ENCODE measurements at regions not wholly inside any gene's neighbourhood (a gene's known extent, or its start where the extent isn't known, plus 50 kb on each side); places are given as distances from the start of the nearest gene placed in this dataset.

GRCh38 chr4:84058201-84058600, 440.9 kb downstream of the NKX6-1 start:
- H3K4me3 ChIP-seq (replicated peaks in 1 of 3; ENCODE audit: insufficient read depth in 1 of 3, low read depth in 1 of 3, low read length in 3 of 3) = no peak overlapping the region
- H3K9me3 ChIP-seq (replicated peaks; ENCODE audit: control insufficient read depth, insufficient read depth, low read length) = no peaks in the 10 kb centered on the region
- no peaks in the 10 kb centered on the region for H3K79me2 ChIP-seq (ENCODE audit: control insufficient read depth, insufficient read depth, low read length)
- no TSS peak for BruUV-seq (replicated peaks)
- FAIRE-seq (no peak), DNase-seq (ENCODE audit: low read depth, low spot score) (no peak)
- H3K27ac ChIP-seq (ENCODE audit: insufficient read depth, low read depth, low read length) = no peak overlapping the region
- H3K4me2 ChIP-seq (ENCODE audit: insufficient read depth, low read length) = no peak overlapping the region
- dilution Hi-C loops (cut with MboI; ENCODE audit: extremely low pct_ligation_motif_present, low sequenced_read_pairs) (no loop called here), intact Hi-C loops (cut with micrococcal nuclease) (no loop called here)
- H3K9me1 ChIP-seq (replicated peaks; ENCODE audit: control insufficient read depth, extremely low read depth, insufficient read depth, low read length) = no peaks in the 10 kb centered on the region
- H3K27me3 ChIP-seq (ENCODE audit: control insufficient read depth in 2 of 2, insufficient read depth in 2 of 2, low read length in 2 of 2) = no peaks in the 10 kb centered on the region
- ChIA-PET CTCF (no interaction called here), POLR2A (no interaction called here)
- no peak overlapping the region for H3K9ac ChIP-seq (replicated peaks; ENCODE audit: extremely low read depth, insufficient read depth, low read length)
- no peak overlapping the region for H2AFZ ChIP-seq (ENCODE audit: low read depth, low read length)
- H3K4me1 ChIP-seq (ENCODE audit: control insufficient read depth, extremely low read depth, insufficient read depth, low read length) = no peaks in the 10 kb centered on the region
- H4K20me1 ChIP-seq (replicated peaks; ENCODE audit: control insufficient read depth, extremely low read depth, insufficient read depth, low read length) = no peaks in the 10 kb centered on the region
- no peak for TF ChIP-seq MYC (IDR thresholded peaks at IDR 0.05; ENCODE audit: low read depth, low read length)
- TF ChIP-seq, protein P1, sequence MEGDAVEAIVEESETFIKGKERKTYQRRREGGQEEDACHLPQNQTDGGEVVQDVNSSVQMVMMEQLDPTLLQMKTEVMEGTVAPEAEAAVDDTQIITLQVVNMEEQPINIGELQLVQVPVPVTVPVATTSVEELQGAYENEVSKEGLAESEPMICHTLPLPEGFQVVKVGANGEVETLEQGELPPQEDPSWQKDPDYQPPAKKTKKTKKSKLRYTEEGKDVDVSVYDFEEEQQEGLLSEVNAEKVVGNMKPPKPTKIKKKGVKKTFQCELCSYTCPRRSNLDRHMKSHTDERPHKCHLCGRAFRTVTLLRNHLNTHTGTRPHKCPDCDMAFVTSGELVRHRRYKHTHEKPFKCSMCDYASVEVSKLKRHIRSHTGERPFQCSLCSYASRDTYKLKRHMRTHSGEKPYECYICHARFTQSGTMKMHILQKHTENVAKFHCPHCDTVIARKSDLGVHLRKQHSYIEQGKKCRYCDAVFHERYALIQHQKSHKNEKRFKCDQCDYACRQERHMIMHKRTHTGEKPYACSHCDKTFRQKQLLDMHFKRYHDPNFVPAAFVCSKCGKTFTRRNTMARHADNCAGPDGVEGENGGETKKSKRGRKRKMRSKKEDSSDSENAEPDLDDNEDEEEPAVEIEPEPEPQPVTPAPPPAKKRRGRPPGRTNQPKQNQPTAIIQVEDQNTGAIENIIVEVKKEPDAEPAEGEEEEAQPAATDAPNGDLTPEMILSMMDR (IDR thresholded peaks at IDR 0.05; ENCODE audit: extremely low read depth in 1 of 2, insufficient read depth in 1 of 2, low read depth in 1 of 2, low read length in 2 of 2) = no peak
- TF ChIP-seq POLR2A (IDR thresholded peaks at IDR 0.05; ENCODE audit: low read depth, low read length) = no peak
- no peak for TF ChIP-seq GATA2 (IDR thresholded peaks at IDR 0.05; ENCODE audit: insufficient read depth, insufficient read length, low read depth, low read length)
- TF ChIP-seq JUN (IDR thresholded peaks at IDR 0.05; ENCODE audit: borderline replicate concordance, insufficient read depth, insufficient read length, low read depth) = no peak
- TF ChIP-seq, protein P2, sequence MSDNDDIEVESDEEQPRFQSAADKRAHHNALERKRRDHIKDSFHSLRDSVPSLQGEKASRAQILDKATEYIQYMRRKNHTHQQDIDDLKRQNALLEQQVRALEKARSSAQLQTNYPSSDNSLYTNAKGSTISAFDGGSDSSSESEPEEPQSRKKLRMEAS (IDR thresholded peaks at IDR 0.05; ENCODE audit: insufficient read depth, insufficient read length) = no peak
- no peak for TF ChIP-seq EZH2 (IDR thresholded peaks at IDR 0.05; ENCODE audit: borderline replicate concordance, low read depth, low read length, severe bottlenecking)
- TF ChIP-seq FOS (IDR thresholded peaks at IDR 0.05; ENCODE audit: borderline replicate concordance, insufficient read depth, low read length) = no peak
- no peak for TF ChIP-seq POLR2AphosphoS5 (IDR thresholded peaks at IDR 0.05; ENCODE audit: insufficient read depth, low read depth, low read length)
- H3K36me3 ChIP-seq (ENCODE audit: control insufficient read depth in 2 of 2, extremely low read depth in 1 of 2, insufficient read depth in 2 of 2, low read length in 2 of 2) = no peaks in the 10 kb centered on the region
